Esophagus (tissue), 2 donors: ENCODE measurements at regions not wholly inside any gene's neighbourhood (a gene's known extent, or its start where the extent isn't known, plus 50 kb on each side); places are given as distances from the start of the nearest gene placed in this dataset.

Experiments
- H3K27ac ChIP-seq, 2 donors: one replicate each; pipeline ENCODE4 v1.5.1; 2013; ENCODE audit warnings: low read depth in 2 of 2, mild to moderate bottlenecking in 2 of 2, inconsistent platforms in 1 of 2, low read length in 1 of 2, moderate library complexity in 1 of 2
- H3K27me3 ChIP-seq, 2 donors: one replicate each; pipeline ENCODE4 v1.6.1; 2013; ENCODE audit warnings: low read length in 2 of 2, control low read depth in 1 of 2, mild to moderate bottlenecking in 1 of 2; ENCODE audit not compliant: insufficient read depth in 2 of 2, control insufficient read depth in 1 of 2
- H3K36me3 ChIP-seq, 2 donors: one replicate each; pipeline ENCODE4 v1.6.1; 2013; ENCODE audit warnings: low read length in 1 of 2; ENCODE audit not compliant: control insufficient read depth in 2 of 2, insufficient read depth in 2 of 2
- H3K4me1 ChIP-seq, 2 donors: one replicate each; pipeline ENCODE4 v1.6.1; 2013; ENCODE audit warnings: low read length in 1 of 2; ENCODE audit not compliant: control insufficient read depth in 2 of 2, insufficient read depth in 2 of 2
- H3K4me3 ChIP-seq, 2 donors: one replicate each; pipeline ENCODE4 v1.5.1; 2013; ENCODE audit warnings: low read length in 2 of 2, mild to moderate bottlenecking in 2 of 2, low read depth in 1 of 2, moderate library complexity in 1 of 2
- H3K9me3 ChIP-seq, 2 donors: one replicate each; pipeline ENCODE4 v1.6.1; 2013; ENCODE audit warnings: mild to moderate bottlenecking in 2 of 2, low read depth in 1 of 2, low read length in 1 of 2, moderate library complexity in 1 of 2; ENCODE audit not compliant: control insufficient read depth in 2 of 2, insufficient read depth in 1 of 2
- WGBS, 2 donors: extraction: QIAGEN DNeasy Blood & Tissue Kit; methylation state at CpG; one replicate each; pipeline ENCODE4 v1.1.7; 2013; 5-methylcytosine and 5-hydroxymethylcytosine counted together
- donor health status: healthy with polysubstance abuse.
- donor health status: Bipolar disorder and iron deficiency.

- WGBS, 2 donors, result 90 to 97% methylated on average over 1 of the region's 1 CpG
- H3K4me3 ChIP-seq, result no peak overlapping the region
- H3K36me3 ChIP-seq, result no peaks in the 10 kb centered on the region
- peaks cover 0 to 7% of the 10 kb centered on the region in 2 donors for H3K4me1 ChIP-seq
- H3K9me3 ChIP-seq, result no peaks in the 10 kb centered on the region
- no peak overlapping the region for H3K27ac ChIP-seq
- H3K27me3 ChIP-seq, result no peaks in the 10 kb centered on the region
Measured at GRCh38 chr2:203645831-203646230, 60.6 kb upstream of the CD28 start.

GRCh38 chr2:203646266-203646864, 60.1 kb upstream of the CD28 start:
- no peaks in the 10 kb centered on the region for H3K9me3 ChIP-seq
- H3K27me3 ChIP-seq, result no peaks in the 10 kb centered on the region
- H3K4me1 ChIP-seq, result peaks cover 0 to 8% of the 10 kb centered on the region in 2 donors
- H3K27ac ChIP-seq, result no peak overlapping the region
- WGBS, 2 donors, result 88 to 92% methylated on average over 10 of the region's 10 CpGs
- H3K4me3 ChIP-seq, result no peak overlapping the region
- H3K36me3 ChIP-seq, result no peaks in the 10 kb centered on the region

- Histone ChIP-seq H3K27ac (no peak overlapping the region), H3K9me3 (no peaks in the 10 kb centered on the region), H3K4me1 (peaks cover 0 to 8% of the 10 kb centered on the region in 2 donors), H3K4me3 (no peak overlapping the region), H3K36me3 (no peaks in the 10 kb centered on the region), H3K27me3 (no peaks in the 10 kb centered on the region)
- 92 to 93% methylated on average over 5 of the region's 5 CpGs for WGBS, 2 donors
Measured at GRCh38 chr2:203646961-203647360, 59.5 kb upstream of the CD28 start.

GRCh38 chr2:203647579-203647978, 58.9 kb upstream of the CD28 start:
- Histone ChIP-seq H3K27ac (no peak overlapping the region), H3K36me3 (no peaks in the 10 kb centered on the region), H3K9me3 (no peaks in the 10 kb centered on the region), H3K4me1 (peaks cover 0 to 8% of the 10 kb centered on the region in 2 donors), H3K27me3 (no peaks in the 10 kb centered on the region), H3K4me3 (no peak overlapping the region)
- WGBS, 2 donors, result 91 to 100% methylated on average over 1 of the region's 1 CpG

GRCh38 chr2:203648273-203648672, 58.2 kb upstream of the CD28 start:
- 61% methylated on average over 2 of the region's 2 CpGs for WGBS, 2 donors
- Histone ChIP-seq H3K27me3 (no peaks in the 10 kb centered on the region), H3K4me1 (peaks cover 0 to 8% of the 10 kb centered on the region in 2 donors), H3K4me3 (no peak overlapping the region), H3K9me3 (no peaks in the 10 kb centered on the region), H3K36me3 (no peaks in the 10 kb centered on the region), H3K27ac (no peak overlapping the region)

GRCh38 chr2:203649176-203649814, 57.1 kb upstream of the CD28 start:
- Histone ChIP-seq H3K4me1 (peaks cover 0 to 8% of the 10 kb centered on the region in 2 donors), H3K27me3 (no peaks in the 10 kb centered on the region), H3K36me3 (no peaks in the 10 kb centered on the region), H3K4me3 (no peak overlapping the region), H3K9me3 (no peaks in the 10 kb centered on the region), H3K27ac (peak overlapping the region in 1 of 2 donors; percentile 42)
- WGBS, 2 donors, result 82 to 87% methylated on average over 4 of the region's 4 CpGs

- no peaks in the 10 kb centered on the region for H3K36me3 ChIP-seq
- WGBS, 2 donors, result 37 to 55% methylated on average over 4 of the region's 4 CpGs
- H3K27ac ChIP-seq, result no peak overlapping the region
- no peak overlapping the region for H3K4me3 ChIP-seq
- H3K9me3 ChIP-seq, result no peaks in the 10 kb centered on the region
- H3K27me3 ChIP-seq, result no peaks in the 10 kb centered on the region
- H3K4me1 ChIP-seq, result peaks cover 0 to 8% of the 10 kb centered on the region in 2 donors
Measured at GRCh38 chr2:203650860-203651613, 55.4 kb upstream of the CD28 start.

- Histone ChIP-seq H3K36me3 (no peaks in the 10 kb centered on the region), H3K27me3 (no peaks in the 10 kb centered on the region), H3K4me1 (peaks cover 0 to 5% of the 10 kb centered on the region in 2 donors), H3K4me3 (no peak overlapping the region), H3K9me3 (no peaks in the 10 kb centered on the region), H3K27ac (no peak overlapping the region)
- 20 to 56% methylated on average over 1 of the region's 1 CpG for WGBS, 2 donors
Measured at GRCh38 chr2:203651621-203652020, 54.8 kb upstream of the CD28 start.

- Histone ChIP-seq H3K9me3 (no peaks in the 10 kb centered on the region), H3K36me3 (no peaks in the 10 kb centered on the region), H3K27ac (no peak overlapping the region), H3K27me3 (no peaks in the 10 kb centered on the region), H3K4me3 (no peak overlapping the region), H3K4me1 (peaks cover 0 to 7% of the 10 kb centered on the region in 2 donors)
- 77 to 79% methylated on average over 3 of the region's 3 CpGs for WGBS, 2 donors
Measured at GRCh38 chr2:203654826-203655225, 51.6 kb upstream of the CD28 start.
